IMR-90 (cell line): ENCODE measurements at regions not wholly inside any gene's neighbourhood (a gene's known extent, or its start where the extent isn't known, plus 50 kb on each side); places are given as distances from the start of the nearest gene placed in this dataset.

ENCODE experiments used
- ATAC-seq: fragments of 200-7000 bp; cut with Tn5 transposase; 2 replicates; pipeline ENCODE4 v1.9.1; 2020; ENCODE audit warnings: low read depth, mild to moderate bottlenecking, moderate library complexity
- BruUV-seq: library from RNA; stranded (reverse); fragments of 400-500 nt; replicated peaks from 2 replicates; lab custom pipeline; 2021; lab: Mats Ljungman, UMichigan
- CTCF ChIA-PET: fragments of 300-600 bp; formaldehyde crosslinking; extraction: SDS; loops from one replicate; lab custom pipeline; 2021; ENCODE audit warnings: antibody characterized with exemption; lab: Yijun Ruan, JAX
- POLR2A ChIA-PET: fragments of 300-600 bp; sonication (Branson Sonifier 250); formaldehyde crosslinking; loops from one replicate; lab custom pipeline; 2022; ENCODE audit warnings: antibody characterized with exemption; ENCODE audit not compliant: unreplicated experiment; lab: Charles Lee
- DNase-seq: peaks from one replicate; pipeline ENCODE4 v3.0.0; 2013
- H2AFZ ChIP-seq: replicated peaks from 2 replicates; pipeline ENCODE3; 2013; ENCODE audit warnings: low read length, mild to moderate bottlenecking; ENCODE audit not compliant: poor library complexity
- H2AK5ac ChIP-seq: 2 replicates; pipeline ENCODE4 v1.6.1; 2013; ENCODE audit warnings: low read depth, low read length, inconsistent platforms
- H2AK9ac ChIP-seq: replicated peaks from 2 replicates; pipeline ENCODE3; 2013; ENCODE audit warnings: mild to moderate bottlenecking, low read depth, low read length, moderate library complexity; ENCODE audit not compliant: poor library complexity
- H2BK120ac ChIP-seq: 2 replicates; pipeline ENCODE4 v1.6.1; 2013; ENCODE audit warnings: low read depth, low read length, inconsistent platforms
- H2BK15ac ChIP-seq: 3 replicates; pipeline ENCODE4 v1.6.1; 2013; ENCODE audit warnings: low read depth, low read length, inconsistent platforms
- H2BK20ac ChIP-seq: 2 replicates; pipeline ENCODE4 v1.6.1; 2013; ENCODE audit warnings: low read depth, mild to moderate bottlenecking, inconsistent platforms, low read length, moderate library complexity
- H2BK5ac ChIP-seq: 2 replicates; pipeline ENCODE4 v1.6.1; 2013; ENCODE audit warnings: mild to moderate bottlenecking, low read depth, low read length, inconsistent platforms; ENCODE audit not compliant: poor library complexity, severe bottlenecking
- H3K14ac ChIP-seq: replicated peaks from 2 replicates; pipeline ENCODE4 v1.6.1; 2013; ENCODE audit warnings: low read depth, low read length, inconsistent platforms
- H3K18ac ChIP-seq: 2 replicates; pipeline ENCODE4 v1.6.1; 2013; ENCODE audit warnings: low read depth, low read length, control low read depth
- H3K23ac ChIP-seq: 2 replicates; pipeline ENCODE4 v1.6.1; 2013; ENCODE audit warnings: low read depth, low read length, inconsistent platforms
- H3K27ac ChIP-seq: 2 replicates; pipeline ENCODE4 v1.5.1; 2013; ENCODE audit warnings: mild to moderate bottlenecking, control low read depth, low read length; ENCODE audit not compliant: insufficient read depth
- H3K27me3 ChIP-seq: 2 replicates; pipeline ENCODE4 v1.6.1; 2013; ENCODE audit warnings: low read length; ENCODE audit not compliant: control insufficient read depth, insufficient read depth
- H3K36me3 ChIP-seq: 2 replicates; pipeline ENCODE4 v1.6.1; 2013; ENCODE audit warnings: low read length, mixed read lengths; ENCODE audit not compliant: control insufficient read depth, insufficient read depth
- H3K4ac ChIP-seq: 2 replicates; pipeline ENCODE4 v1.6.1; 2013; ENCODE audit warnings: low read depth, low read length, inconsistent platforms
- H3K4me1 ChIP-seq: 2 replicates; pipeline ENCODE4 v1.6.1; 2013; ENCODE audit warnings: low read length, mixed read lengths; ENCODE audit not compliant: control insufficient read depth, insufficient read depth
- H3K4me2 ChIP-seq: 2 replicates; pipeline ENCODE4 v1.6.1; 2013; ENCODE audit warnings: low read depth, mild to moderate bottlenecking, control low read depth, low read length, moderate library complexity
- H3K4me3 ChIP-seq: 2 replicates; pipeline ENCODE4 v1.5.1; 2013; ENCODE audit warnings: low read depth, mild to moderate bottlenecking, control low read depth, low read length, moderate library complexity; ENCODE audit not compliant: insufficient read depth
- H3K56ac ChIP-seq: 2 replicates; pipeline ENCODE4 v1.6.1; 2013; ENCODE audit warnings: low read length, inconsistent platforms; ENCODE audit not compliant: insufficient read depth; ENCODE audit errors: extremely low read depth
- H3K79me1 ChIP-seq, 2 experiments: 2 replicates each; pipeline ENCODE4 v1.6.1; 2013; ENCODE audit warnings: low read length in 2 of 2, inconsistent platforms in 1 of 2, low read depth in 1 of 2
- H3K9ac ChIP-seq: 2 replicates; pipeline ENCODE4 v1.6.1; 2013; ENCODE audit warnings: low read depth, low read length, control low read depth
- H3K9me1 ChIP-seq: 2 replicates; pipeline ENCODE4 v1.6.1; 2013; ENCODE audit warnings: low read length, inconsistent platforms; ENCODE audit not compliant: insufficient read depth
- H3K9me3 ChIP-seq: 2 replicates; pipeline ENCODE4 v1.6.1; 2013; ENCODE audit warnings: low read length; ENCODE audit not compliant: control insufficient read depth, insufficient read depth
- H4K20me1 ChIP-seq: 2 replicates; pipeline ENCODE4 v1.6.1; 2013; ENCODE audit warnings: low read length, inconsistent platforms; ENCODE audit not compliant: insufficient read depth
- H4K5ac ChIP-seq: 2 replicates; pipeline ENCODE4 v1.6.1; 2013; ENCODE audit warnings: mild to moderate bottlenecking, low read depth, low read length, control low read depth
- H4K8ac ChIP-seq, 2 experiments: 2 replicates each; pipeline ENCODE4 v1.6.1; 2013; ENCODE audit warnings: low read depth in 2 of 2, low read length in 2 of 2, control low read depth in 1 of 2, inconsistent platforms in 1 of 2
- H4K91ac ChIP-seq: 2 replicates; pipeline ENCODE4 v1.6.1; 2013; ENCODE audit warnings: low read depth, low read length, inconsistent platforms; ENCODE audit not compliant: insufficient read depth
- BHLHE40 ChIP-seq: fragments of 150-350 bp; IDR thresholded peaks from 2 replicates; pipeline ENCODE4 v1.6.1; 2016; ENCODE audit warnings: mild to moderate bottlenecking, low read depth, low read length
- CHD1 ChIP-seq: IDR thresholded peaks from 2 replicates; pipeline ENCODE4 v1.6.1; 2012; ENCODE audit warnings: low read depth, low read length, improper control_type of control experiment
- ELK1 ChIP-seq: fragments of 150-350 bp; IDR thresholded peaks from 2 replicates; pipeline ENCODE4 v1.6.1; 2016; ENCODE audit warnings: low read depth, mild to moderate bottlenecking, low read length, moderate library complexity, borderline replicate concordance
- MAFK ChIP-seq: IDR thresholded peaks from 2 replicates; pipeline ENCODE4 v1.6.1; 2012; ENCODE audit warnings: low read depth, low read length, improper control_type of control experiment
- MAZ ChIP-seq: IDR thresholded peaks from 2 replicates; pipeline ENCODE4 v1.6.1; 2012; ENCODE audit warnings: low read depth, mild to moderate bottlenecking, low read length, improper control_type of control experiment, moderate library complexity, borderline replicate concordance
- MXI1 ChIP-seq: IDR thresholded peaks from 2 replicates; pipeline ENCODE4 v1.6.1; 2012; ENCODE audit warnings: low read depth, mild to moderate bottlenecking, low read length, moderate library complexity, borderline replicate concordance
- POLR2A ChIP-seq: IDR thresholded peaks from 2 replicates; pipeline ENCODE4 v1.6.1; 2012; ENCODE audit warnings: mild to moderate bottlenecking, low read depth, low read length
- WGBS, 2 experiments: methylation state at CpG; one replicate each; pipeline versions ENCODE4 v1.1.5 to v1.1.7; 2013; ENCODE audit warnings: missing lambda C conversion rate in 2 of 2; ENCODE audit not compliant: insufficient read length in 1 of 2; ENCODE audit errors: extremely low coverage in 2 of 2; 5-methylcytosine and 5-hydroxymethylcytosine counted together
- dilution Hi-C: fragments of 300-500 bp; cut with HindIII; formaldehyde crosslinking; loops from one replicate; pipeline ENCODE4 v1.14.3; 2018; ENCODE audit warnings: low sequenced_read_pairs; ENCODE audit not compliant: unreplicated experiment
- in situ Hi-C: fragments of 300-500 bp; cut with MboI; formaldehyde crosslinking; loops from 3 replicates; pipeline ENCODE4 v1.14.3; 2019; ENCODE audit warnings: low sequenced_read_pairs, inconsistent platforms, mixed read lengths
- intact Hi-C: fragments of 100-400 bp; cut with micrococcal nuclease; formaldehyde crosslinking; loops from 2 replicates; pipeline ENCODE4 v1.10.0; 2022

- Histone ChIP-seq H2BK15ac (no peak overlapping the region), H3K56ac (no peak overlapping the region), H4K20me1 (no peaks in the 10 kb centered on the region), H2AK9ac (no peak overlapping the region), H4K8ac (no peak overlapping the region), H3K9me3 (peaks cover 3% of the 10 kb centered on the region; the same call in 1 of the 2 replicates), H3K9me1 (no peaks in the 10 kb centered on the region), H4K5ac (no peak overlapping the region), H3K27me3 (no peaks in the 10 kb centered on the region), H3K36me3 (no peaks in the 10 kb centered on the region), H2BK120ac (no peak overlapping the region), H3K4me1 (no peaks in the 10 kb centered on the region), H3K79me1 (no peaks in the 10 kb centered on the region), H3K4ac (no peak overlapping the region), H2AK5ac (no peak overlapping the region), H2BK20ac (no peak overlapping the region), H4K91ac (no peak overlapping the region), H2AFZ (no peak overlapping the region), H3K4me2 (no peak overlapping the region), H3K14ac (no peak overlapping the region), H3K18ac (no peak overlapping the region), H3K9ac (no peak overlapping the region), H3K4me3 (no peak overlapping the region), H3K27ac (no peak overlapping the region), H2BK5ac (no peak overlapping the region), H3K23ac (no peak overlapping the region)
- intact Hi-C loops (no loop called here), dilution Hi-C loops (no loop called here), in situ Hi-C loops (no loop called here)
- no peak for ATAC-seq
- WGBS, 2 experiments: no CpG with 5 or more reads among the region's 2 CpGs
- no TSS peak for BruUV-seq
- no peak for TF ChIP-seq MXI1
- no peak for TF ChIP-seq BHLHE40
- no peak for TF ChIP-seq POLR2A
- TF ChIP-seq CHD1: no peak
- TF ChIP-seq MAZ: no peak
- no peak for TF ChIP-seq ELK1
- TF ChIP-seq MAFK: no peak
- DNase-seq: no peak
- ChIA-PET CTCF (no interaction called here), POLR2A (no interaction called here)
These were observed 863.8 kb upstream of the ZWINT start for GRCh38 chr10:57224811-57225210.
